Peyer's patch (tissue), 4 donors: ENCODE measurements at regions not wholly inside any gene's neighbourhood (a gene's known extent, or its start where the extent isn't known, plus 50 kb on each side); places are given as distances from the start of the nearest gene placed in this dataset.
"Not testable (repeated sequence)": the region's sequence is repeated elsewhere in the genome, so short reads cannot be mapped to it uniquely, and the experiment has no call there.

Experiments used
- CTCF ChIP-seq, 6 experiments: fragments of 450-650 bp in 4 of 6; fragments of 200-600 bp in 2 of 6; sonication (generic) in 1 of 6; IDR thresholded peaks; one replicate each; pipeline ENCODE4 v1.5.1; 2017 to 2019; ENCODE audit warnings: antibody characterized with exemption in 6 of 6, mild to moderate bottlenecking in 3 of 6, moderate library complexity in 1 of 6
- POLR2A ChIP-seq, 2 donors: fragments of 450-650 bp; IDR thresholded peaks; one replicate each; pipeline ENCODE4 v1.5.1; 2017; ENCODE audit warnings: antibody characterized with exemption in 2 of 2, mild to moderate bottlenecking in 2 of 2, moderate library complexity in 2 of 2

- TF ChIP-seq CTCF, POLR2A (IDR thresholded peaks at IDR 0.05): not testable (repeated sequence)
These were observed 188.4 kb upstream of the WWC1 start for GRCh38 chr5:168103018-168103417.
